A673 (cell line): ENCODE measurements at regions not wholly inside any gene's neighbourhood (a gene's known extent, or its start where the extent isn't known, plus 50 kb on each side); places are given as distances from the start of the nearest gene placed in this dataset. TPM values are rescaled to one million over a fixed set of nuclear protein-coding genes. Genes with fewer than 3 reads are reported as not detected.

Experiments
- BruUV-seq: library from RNA; stranded (reverse); fragments of 400-500 nt; replicated peaks from 2 replicates; lab custom pipeline; 2021; lab: Mats Ljungman, UMichigan
- CTCF ChIA-PET: fragments of 300-600 bp; sonication (Branson Sonifier 250); formaldehyde crosslinking; loops from one replicate; lab custom pipeline; 2022; ENCODE audit warnings: antibody characterized with exemption; lab: Charles Lee
- POLR2A ChIA-PET: fragments of 300-600 bp; sonication (Branson Sonifier 250); formaldehyde crosslinking; loops from one replicate; lab custom pipeline; 2022; ENCODE audit warnings: antibody characterized with exemption; ENCODE audit not compliant: low non-redundant PET; lab: Charles Lee
- DNase-seq: peaks from one replicate; pipeline ENCODE4 v3.0.0-alpha.2; 2015; ENCODE audit warnings: low spot score
- H3K27ac ChIP-seq: fragments of 200-600 bp; sonication (generic); 2 replicates; pipeline ENCODE4 v1.5.1; 2016; ENCODE audit warnings: mixed run types, low read depth, mild to moderate bottlenecking, mixed read lengths, antibody characterized with exemption, low read length; ENCODE audit not compliant: poor library complexity, severe bottlenecking
- H3K27me3 ChIP-seq: fragments of 200-600 bp; sonication (generic); replicated peaks from 2 replicates; pipeline ENCODE4 v1.6.1; 2017; ENCODE audit warnings: mixed run types, low read depth, mild to moderate bottlenecking, mixed read lengths, antibody characterized with exemption, low read length; ENCODE audit not compliant: insufficient read depth, poor library complexity
- H3K36me3 ChIP-seq: fragments of 200-600 bp; sonication (generic); 2 replicates; pipeline ENCODE4 v1.6.1; 2016; ENCODE audit warnings: mixed run types, mild to moderate bottlenecking, mixed read lengths, antibody characterized with exemption, low read length; ENCODE audit not compliant: insufficient read depth, poor library complexity, severe bottlenecking
- H3K4me1 ChIP-seq: fragments of 200-600 bp; sonication (generic); 2 replicates; pipeline ENCODE4 v1.6.1; 2017; ENCODE audit warnings: mixed run types, mild to moderate bottlenecking, mixed read lengths, antibody characterized with exemption, low read length; ENCODE audit not compliant: insufficient read depth, poor library complexity, severe bottlenecking
- H3K4me3 ChIP-seq: fragments of 200-600 bp; sonication (generic); 2 replicates; pipeline ENCODE4 v1.5.1; 2016; ENCODE audit warnings: low read depth, mixed run types, mild to moderate bottlenecking, mixed read lengths, low read length; ENCODE audit not compliant: poor library complexity, severe bottlenecking
- H3K9me3 ChIP-seq: fragments of 200-600 bp; sonication (generic); 2 replicates; pipeline ENCODE4 v1.6.1; 2016; ENCODE audit warnings: mixed run types, low read depth, mild to moderate bottlenecking, mixed read lengths, antibody characterized with exemption, low read length; ENCODE audit not compliant: poor library complexity, severe bottlenecking
- CTCF ChIP-seq: fragments of 300-800, 200-600 bp; sonication (generic); conservative IDR thresholded peaks from 2 replicates; pipeline ENCODE4 v1.5.1; 2017; ENCODE audit warnings: low read depth, mild to moderate bottlenecking, antibody characterized with exemption, low read length, moderate library complexity, mixed read lengths
- EZH2 ChIP-seq: fragments of 200-600 bp; sonication (generic); IDR thresholded peaks from 2 replicates; pipeline ENCODE4 v1.6.1; 2017; ENCODE audit warnings: borderline replicate concordance, low read depth, mild to moderate bottlenecking, mixed read lengths, antibody characterized with exemption, low read length; ENCODE audit not compliant: poor library complexity, severe bottlenecking
- intact Hi-C: fragments of 100-400 bp; cut with micrococcal nuclease; formaldehyde crosslinking; loops from one replicate; pipeline ENCODE4 v1.10.0; 2022; ENCODE audit not compliant: unreplicated experiment
- microRNA-seq: library from miRNA; unstranded; fragments of <30 nt; microRNA quantifications from one replicate; pipeline ENCODE4 v1.2.0, GENCODE V29; 2021

GRCh38 chr6:19781269-19781668 lies 55.9 kb upstream of the ID4 start:
- intact Hi-C loops, result no loop called here
- Histone ChIP-seq H3K36me3 (no peaks in the 10 kb centered on the region), H3K4me1 (no peaks in the 10 kb centered on the region), H3K9me3 (no peaks in the 10 kb centered on the region), H3K27me3 (no peaks in the 10 kb centered on the region), H3K4me3 (no peak overlapping the region), H3K27ac (no peak overlapping the region)
- no TSS peak for BruUV-seq
- CTCF ChIA-PET, result no interaction called here
- TF ChIP-seq EZH2 (no peak), CTCF (no peak)
- DNase-seq, result no peak
- POLR2A ChIA-PET, result no interaction called here

GRCh38 chr6:19782588-19782987 lies 54.6 kb upstream of the ID4 start:
- Histone ChIP-seq H3K4me3 (no peak overlapping the region), H3K4me1 (no peaks in the 10 kb centered on the region), H3K27ac (no peak overlapping the region), H3K36me3 (no peaks in the 10 kb centered on the region), H3K9me3 (no peaks in the 10 kb centered on the region), H3K27me3 (no peaks in the 10 kb centered on the region)
- POLR2A ChIA-PET, result no interaction called here
- intact Hi-C loops, result no loop called here
- TF ChIP-seq CTCF, result no peak
- no peak for TF ChIP-seq EZH2
- CTCF ChIA-PET, result no interaction called here
- BruUV-seq, result no TSS peak
- DNase-seq, result no peak

Small RNA genes lying in the stretch of these regions (microRNA-seq; reads per million reads assigned to microRNA genes)
- not detected for gene MIR548A1
